Fibroblast of peridontal ligament (primary cell): ENCODE measurements at regions not wholly inside any gene's neighbourhood (a gene's known extent, or its start where the extent isn't known, plus 50 kb on each side); places are given as distances from the start of the nearest gene placed in this dataset.

ENCODE experiments used
- DNase-seq: peaks from one replicate; pipeline ENCODE4 v3.0.0-alpha.2; 2010; ENCODE audit errors: extremely low read depth

- DNase-seq, result peak; percentile 59
These were observed 50.4 kb upstream of the AFF3 start for GRCh38 chr2:100192825-100193224.

GRCh38 chr2:100192300-100192699 is 49.9 kb upstream of the AFF3 start:
- DNase-seq, result no peak
